ENCODE measurements at regions not wholly inside any gene's neighbourhood (a gene's known extent, or its start where the extent isn't known, plus 50 kb on each side); places are given as distances from the start of the nearest gene placed in this dataset.

DNA sequence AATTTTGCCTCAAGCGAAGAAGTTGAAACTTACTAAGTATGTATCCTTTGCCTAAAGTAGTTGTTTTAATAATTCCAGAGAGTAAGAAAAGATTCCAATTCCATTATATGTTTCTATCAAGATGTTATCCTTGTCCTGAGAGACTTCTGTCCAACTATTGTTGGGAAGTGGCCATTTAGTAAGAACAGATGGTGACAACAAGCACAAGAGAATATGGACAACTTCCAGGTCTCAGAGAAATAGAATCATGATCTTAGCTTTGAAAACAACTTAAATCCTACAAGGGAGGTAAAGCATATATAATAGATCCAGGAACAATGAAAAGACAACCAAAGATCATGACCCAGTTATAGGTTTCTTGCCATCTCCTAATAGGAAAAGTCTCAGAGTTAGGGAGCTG is 486.6 kb upstream of the PCDH10 start:
- intact Hi-C loops (cut with DNase I): no loop called here
- Histone ChIP-seq H3K27me3 (no peaks in the 10 kb centered on the region), H3K4me1 (no peaks in the 10 kb centered on the region), H3K27ac (no peak overlapping the region), H3K4me3 (no peak overlapping the region), H3K9me3 (no peaks in the 10 kb centered on the region), H3K36me3 (no peaks in the 10 kb centered on the region)
- DNase-seq (no peak), ATAC-seq (no peak)
- whole genome bisulfite sequencing (ENCODE audit: insufficient coverage, low coverage, low lambda C conversion rate, missing lambda C conversion rate): 79% methylated on average over 1 of the region's 1 CpG
- TF ChIP-seq, protein P1, sequence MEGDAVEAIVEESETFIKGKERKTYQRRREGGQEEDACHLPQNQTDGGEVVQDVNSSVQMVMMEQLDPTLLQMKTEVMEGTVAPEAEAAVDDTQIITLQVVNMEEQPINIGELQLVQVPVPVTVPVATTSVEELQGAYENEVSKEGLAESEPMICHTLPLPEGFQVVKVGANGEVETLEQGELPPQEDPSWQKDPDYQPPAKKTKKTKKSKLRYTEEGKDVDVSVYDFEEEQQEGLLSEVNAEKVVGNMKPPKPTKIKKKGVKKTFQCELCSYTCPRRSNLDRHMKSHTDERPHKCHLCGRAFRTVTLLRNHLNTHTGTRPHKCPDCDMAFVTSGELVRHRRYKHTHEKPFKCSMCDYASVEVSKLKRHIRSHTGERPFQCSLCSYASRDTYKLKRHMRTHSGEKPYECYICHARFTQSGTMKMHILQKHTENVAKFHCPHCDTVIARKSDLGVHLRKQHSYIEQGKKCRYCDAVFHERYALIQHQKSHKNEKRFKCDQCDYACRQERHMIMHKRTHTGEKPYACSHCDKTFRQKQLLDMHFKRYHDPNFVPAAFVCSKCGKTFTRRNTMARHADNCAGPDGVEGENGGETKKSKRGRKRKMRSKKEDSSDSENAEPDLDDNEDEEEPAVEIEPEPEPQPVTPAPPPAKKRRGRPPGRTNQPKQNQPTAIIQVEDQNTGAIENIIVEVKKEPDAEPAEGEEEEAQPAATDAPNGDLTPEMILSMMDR (IDR thresholded peaks at IDR 0.05): no peak
- TF ChIP-seq POLR2A (IDR thresholded peaks at IDR 0.05): no peak

DNA sequence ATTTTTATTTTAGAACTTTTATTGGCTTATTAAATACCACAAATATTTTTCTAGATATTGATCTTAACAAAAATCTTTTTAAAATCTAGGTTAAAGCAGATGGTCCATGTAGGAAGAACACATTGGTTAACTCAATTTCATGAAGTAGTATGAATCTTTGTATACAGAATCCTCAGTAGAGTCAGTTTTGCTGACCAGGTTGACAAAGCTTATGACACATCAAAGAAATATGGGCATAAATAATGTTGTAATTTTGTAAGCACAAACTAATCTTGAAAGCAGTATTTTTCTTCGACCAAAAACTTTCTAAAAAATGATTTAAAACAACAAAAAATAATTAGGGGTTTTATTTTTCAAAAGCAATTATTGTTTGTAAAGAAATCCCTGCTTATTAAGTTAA is 479.3 kb upstream of the PCDH10 start:
- H3K27ac ChIP-seq: no peak overlapping the region
- no peaks in the 10 kb centered on the region for H3K4me1 ChIP-seq
- ATAC-seq: no peak
- H3K9me3 ChIP-seq: no peaks in the 10 kb centered on the region
- no peak for DNase-seq
- no peak overlapping the region for H3K4me3 ChIP-seq
- no peaks in the 10 kb centered on the region for H3K27me3 ChIP-seq
- intact Hi-C loops (cut with DNase I): no loop called here
- 0% methylated on average over 1 of the region's 1 CpG for WGBS (ENCODE audit: insufficient coverage, low coverage, low lambda C conversion rate, missing lambda C conversion rate)
- TF ChIP-seq, protein P1 (IDR thresholded peaks at IDR 0.05): no peak
- TF ChIP-seq POLR2A (IDR thresholded peaks at IDR 0.05): no peak
- H3K36me3 ChIP-seq: no peaks in the 10 kb centered on the region

DNA sequence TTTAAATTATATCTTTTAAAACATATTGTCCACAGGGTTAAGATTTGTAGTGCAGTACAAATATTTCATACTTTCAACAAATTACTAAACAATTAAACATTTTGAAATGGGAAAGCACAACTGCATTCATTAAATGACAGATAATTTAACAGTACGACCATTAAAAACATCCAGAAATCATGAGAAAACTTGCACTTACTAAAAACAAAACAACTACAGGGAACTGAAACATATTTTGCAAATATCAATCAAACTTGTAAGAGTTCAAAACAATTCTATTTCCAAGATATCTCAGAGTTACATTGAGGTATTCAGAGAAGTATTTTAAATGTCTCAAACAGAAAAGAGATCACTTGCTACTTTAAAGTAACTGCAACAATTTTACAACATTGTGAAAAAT is 478.5 kb upstream of the PCDH10 start:
- Histone ChIP-seq H3K9me3 (no peaks in the 10 kb centered on the region), H3K4me1 (no peaks in the 10 kb centered on the region), H3K36me3 (no peaks in the 10 kb centered on the region), H3K27ac (no peak overlapping the region), H3K27me3 (no peaks in the 10 kb centered on the region), H3K4me3 (no peak overlapping the region)
- WGBS (ENCODE audit: insufficient coverage, low coverage, low lambda C conversion rate, missing lambda C conversion rate): 34% methylated on average over 1 of the region's 1 CpG
- intact Hi-C loops (cut with DNase I): no loop called here
- ATAC-seq: no peak
- TF ChIP-seq, protein P1 (IDR thresholded peaks at IDR 0.05): no peak
- TF ChIP-seq POLR2A (IDR thresholded peaks at IDR 0.05): no peak
- DNase-seq: no peak

DNA sequence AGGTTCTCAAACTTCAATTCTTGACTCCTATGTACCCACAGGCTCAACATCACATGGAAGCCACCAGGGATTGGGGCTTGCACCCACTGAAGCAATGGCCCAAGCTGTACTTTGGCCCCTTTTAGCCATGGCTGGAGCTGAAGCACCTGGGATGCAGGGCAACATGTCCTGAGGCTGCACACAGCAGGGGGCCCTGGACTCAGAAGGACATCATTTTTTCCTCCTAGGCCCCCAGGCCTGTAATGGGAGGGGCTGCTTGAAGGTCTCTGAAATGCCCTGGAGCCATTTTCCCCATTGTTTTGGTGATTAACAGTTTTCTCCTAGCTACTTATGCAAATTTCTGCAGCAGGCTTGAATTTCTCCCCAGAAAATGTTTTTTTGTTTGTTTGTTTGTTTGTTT is 465.1 kb upstream of the PCDH10 start:
- intact Hi-C loops (cut with DNase I): no loop called here
- ATAC-seq (no peak), DNase-seq (no peak)
- H3K27me3 ChIP-seq: no peaks in the 10 kb centered on the region
- H3K27ac ChIP-seq: no peak overlapping the region
- H3K4me3 ChIP-seq: no peak overlapping the region
- H3K36me3 ChIP-seq: no peaks in the 10 kb centered on the region
- no peaks in the 10 kb centered on the region for H3K4me1 ChIP-seq
- H3K9me3 ChIP-seq: no peaks in the 10 kb centered on the region
- TF ChIP-seq, protein P1 (IDR thresholded peaks at IDR 0.05): no peak
- TF ChIP-seq POLR2A (IDR thresholded peaks at IDR 0.05): no peak

DNA sequence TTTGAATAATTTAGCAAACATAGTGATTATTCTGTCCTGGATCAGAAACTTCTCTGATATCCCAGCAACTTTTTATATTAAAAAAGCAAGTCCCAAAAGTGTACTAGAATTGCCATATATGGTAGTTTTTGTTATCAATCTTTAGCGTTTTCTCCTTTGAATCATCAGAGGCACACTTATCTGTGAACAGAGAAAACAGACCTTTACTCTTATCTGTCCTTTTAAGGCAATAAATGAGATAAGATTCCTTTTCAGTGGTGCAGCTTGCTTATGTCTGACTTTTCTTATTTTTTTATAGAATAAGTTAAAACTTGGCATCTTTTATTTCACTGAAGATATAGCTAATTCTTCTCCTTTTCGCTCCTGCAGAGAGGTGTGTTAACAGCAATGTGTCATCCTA is 458.1 kb upstream of the PCDH10 start:
- Histone ChIP-seq H3K27ac (no peak overlapping the region), H3K9me3 (peaks cover 0 to 6% (median 0%) of the 10 kb centered on the region in 4 donors), H3K36me3 (no peaks in the 10 kb centered on the region), H3K4me1 (no peaks in the 10 kb centered on the region), H3K4me3 (no peak overlapping the region), H3K27me3 (no peaks in the 10 kb centered on the region)
- WGBS (ENCODE audit: insufficient coverage, low coverage, low lambda C conversion rate, missing lambda C conversion rate): 38% methylated on average over 2 of the region's 2 CpGs
- no peak for ATAC-seq
- DNase-seq: no peak
- no peak for TF ChIP-seq POLR2A (IDR thresholded peaks at IDR 0.05)
- TF ChIP-seq, protein P1 (IDR thresholded peaks at IDR 0.05): no peak
- intact Hi-C loops (cut with DNase I): no loop called here

Measured in right lobe of liver (tissue), 6 donors.